ENCODE measurements at regions not wholly inside any gene's neighbourhood (a gene's known extent, or its start where the extent isn't known, plus 50 kb on each side); places are given as distances from the start of the nearest gene placed in this dataset.

DNA sequence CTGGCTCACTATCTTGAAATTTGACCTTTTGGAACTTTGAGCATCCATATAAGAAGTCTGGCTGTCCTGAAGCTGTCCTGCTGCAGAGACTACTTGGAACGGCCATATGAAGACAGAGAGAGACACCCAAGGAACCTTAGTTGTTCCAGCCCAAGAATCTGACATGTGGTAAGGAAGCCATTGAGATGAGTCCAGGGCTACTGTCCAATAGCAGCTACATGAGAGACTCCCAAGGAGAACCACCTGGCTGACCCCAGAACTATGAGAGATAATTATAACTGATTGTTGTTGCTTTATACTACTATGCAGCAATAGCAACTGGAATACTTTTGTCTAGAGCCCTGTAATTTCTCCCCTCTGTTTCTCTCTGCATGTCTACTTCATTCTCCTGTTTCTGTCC is 234.3 kb upstream of the TANK start:
- no peaks in the 10 kb centered on the region for H3K9me3 Mint-ChIP-seq
- WGBS (ENCODE audit: insufficient coverage), result 82% methylated on average over 1 of the region's 1 CpG
- intact Hi-C loops (cut with micrococcal nuclease), result no loop called here
- ATAC-seq, result no peak
- TF ChIP-seq, protein P1, sequence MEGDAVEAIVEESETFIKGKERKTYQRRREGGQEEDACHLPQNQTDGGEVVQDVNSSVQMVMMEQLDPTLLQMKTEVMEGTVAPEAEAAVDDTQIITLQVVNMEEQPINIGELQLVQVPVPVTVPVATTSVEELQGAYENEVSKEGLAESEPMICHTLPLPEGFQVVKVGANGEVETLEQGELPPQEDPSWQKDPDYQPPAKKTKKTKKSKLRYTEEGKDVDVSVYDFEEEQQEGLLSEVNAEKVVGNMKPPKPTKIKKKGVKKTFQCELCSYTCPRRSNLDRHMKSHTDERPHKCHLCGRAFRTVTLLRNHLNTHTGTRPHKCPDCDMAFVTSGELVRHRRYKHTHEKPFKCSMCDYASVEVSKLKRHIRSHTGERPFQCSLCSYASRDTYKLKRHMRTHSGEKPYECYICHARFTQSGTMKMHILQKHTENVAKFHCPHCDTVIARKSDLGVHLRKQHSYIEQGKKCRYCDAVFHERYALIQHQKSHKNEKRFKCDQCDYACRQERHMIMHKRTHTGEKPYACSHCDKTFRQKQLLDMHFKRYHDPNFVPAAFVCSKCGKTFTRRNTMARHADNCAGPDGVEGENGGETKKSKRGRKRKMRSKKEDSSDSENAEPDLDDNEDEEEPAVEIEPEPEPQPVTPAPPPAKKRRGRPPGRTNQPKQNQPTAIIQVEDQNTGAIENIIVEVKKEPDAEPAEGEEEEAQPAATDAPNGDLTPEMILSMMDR (IDR thresholded peaks at IDR 0.05), result no peak
- no peaks in the 10 kb centered on the region for H3K4me1 Mint-ChIP-seq
- H3K4me1 ChIP-seq (ENCODE audit: control insufficient read depth, insufficient read depth, low read length), result no peaks in the 10 kb centered on the region
- H3K4me3 ChIP-seq (ENCODE audit: low read length), result no peak overlapping the region
- H3K36me3 ChIP-seq (ENCODE audit: control insufficient read depth, insufficient read depth, low read length), result no peaks in the 10 kb centered on the region
- no peak overlapping the region for H3K4me3 Mint-ChIP-seq
- DNase-seq, result no peak
- no peaks in the 10 kb centered on the region for H3K9me3 ChIP-seq (ENCODE audit: control insufficient read depth, insufficient read depth, low read length)
- no peak overlapping the region for H3K27ac Mint-ChIP-seq
- H3K27me3 Mint-ChIP-seq (ENCODE audit: low read depth in 2 of 2), result peaks cover under 1 to 2% of the 10 kb centered on the region in 2 donors
- no peaks in the 10 kb centered on the region for H3K27me3 ChIP-seq (ENCODE audit: control insufficient read depth, insufficient read depth, low read length)
- no peak overlapping the region for H3K27ac ChIP-seq (ENCODE audit: low read length)
- H3K36me3 Mint-ChIP-seq, result no peaks in the 10 kb centered on the region

DNA sequence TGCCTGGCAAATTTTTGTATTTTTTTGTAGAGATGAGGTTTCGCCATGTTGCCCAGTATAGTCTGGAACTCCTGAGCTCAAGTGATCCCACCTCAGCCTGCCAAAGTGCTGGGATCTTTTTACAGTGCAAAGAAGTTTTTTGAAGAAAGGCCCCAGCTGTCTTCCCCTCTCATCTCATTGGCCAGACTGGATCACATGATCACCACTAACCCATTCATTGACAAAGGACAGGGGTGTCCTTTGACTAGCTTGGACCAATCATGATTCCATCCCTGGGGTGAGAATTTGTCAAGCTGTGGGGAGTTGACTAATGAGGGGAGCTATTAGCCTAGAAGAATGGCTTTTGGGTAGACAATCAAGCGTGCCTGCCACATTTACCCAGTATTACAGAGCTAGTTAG is 232.9 kb upstream of the TANK start:
- H3K27ac Mint-ChIP-seq, result no peak overlapping the region
- WGBS (ENCODE audit: insufficient coverage), result 93% methylated on average over 1 of the region's 2 CpGs

DNA sequence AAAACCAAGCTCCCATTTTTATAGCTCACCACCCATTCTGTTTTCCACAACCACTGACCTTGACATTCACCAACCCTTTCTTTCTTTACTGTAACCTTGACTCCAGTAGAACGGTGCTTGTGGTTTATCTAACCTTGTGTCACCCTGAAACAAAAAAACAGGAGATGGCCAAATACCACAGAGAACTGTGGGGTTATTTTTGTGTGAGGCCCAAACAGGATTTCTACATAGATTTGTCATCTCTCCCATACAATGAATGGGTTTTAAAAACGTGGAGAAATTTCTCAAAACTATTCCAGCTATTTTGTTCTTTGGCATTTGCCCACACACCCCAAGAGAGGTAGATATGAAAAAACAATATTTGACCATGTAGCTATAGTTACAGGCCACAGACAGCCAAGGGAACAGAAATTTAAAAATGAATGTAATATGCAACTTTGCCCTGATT is 231.3 kb upstream of the TANK start:
- DNase-seq, result no peak
- H3K4me1 Mint-ChIP-seq, result no peaks in the 10 kb centered on the region
- H3K27me3 ChIP-seq (ENCODE audit: control insufficient read depth, insufficient read depth, low read length), result no peaks in the 10 kb centered on the region
- no peaks in the 10 kb centered on the region for H3K4me1 ChIP-seq (ENCODE audit: control insufficient read depth, insufficient read depth, low read length)
- H3K36me3 Mint-ChIP-seq, result no peaks in the 10 kb centered on the region
- H3K9me3 ChIP-seq (ENCODE audit: control insufficient read depth, insufficient read depth, low read length), result no peaks in the 10 kb centered on the region
- H3K27ac Mint-ChIP-seq, result no peak overlapping the region
- peaks cover 2 to 11% of the 10 kb centered on the region in 2 donors for H3K27me3 Mint-ChIP-seq (ENCODE audit: low read depth in 2 of 2)
- intact Hi-C loops (cut with micrococcal nuclease), result no loop called here
- ATAC-seq, result no peak
- H3K4me3 Mint-ChIP-seq, result no peak overlapping the region
- H3K27ac ChIP-seq (ENCODE audit: low read length), result no peak overlapping the region
- no peak overlapping the region for H3K4me3 ChIP-seq (ENCODE audit: low read length)
- TF ChIP-seq, protein P1 (IDR thresholded peaks at IDR 0.05), result no peak
- no peaks in the 10 kb centered on the region for H3K36me3 ChIP-seq (ENCODE audit: control insufficient read depth, insufficient read depth, low read length)
- H3K9me3 Mint-ChIP-seq, result no peaks in the 10 kb centered on the region
- WGBS (ENCODE audit: insufficient coverage), result 17% methylated on average over 1 of the region's 2 CpGs

More for the DNA sequence above, 232.9 kb upstream of the TANK start:
- H3K27me3 Mint-ChIP-seq (ENCODE audit: low read depth in 2 of 2), result peaks cover 2 to 11% of the 10 kb centered on the region in 2 donors
- DNase-seq, result no peak
- H3K4me3 ChIP-seq (ENCODE audit: low read length), result no peak overlapping the region
- H3K36me3 Mint-ChIP-seq, result no peaks in the 10 kb centered on the region
- H3K4me1 Mint-ChIP-seq, result no peaks in the 10 kb centered on the region
- no peaks in the 10 kb centered on the region for H3K9me3 ChIP-seq (ENCODE audit: control insufficient read depth, insufficient read depth, low read length)
- no peak overlapping the region for H3K4me3 Mint-ChIP-seq
- H3K27ac ChIP-seq (ENCODE audit: low read length), result no peak overlapping the region
- no peaks in the 10 kb centered on the region for H3K36me3 ChIP-seq (ENCODE audit: control insufficient read depth, insufficient read depth, low read length)
- intact Hi-C loops (cut with micrococcal nuclease), result no loop called here
- H3K9me3 Mint-ChIP-seq, result no peaks in the 10 kb centered on the region
- no peak for ATAC-seq
- H3K27me3 ChIP-seq (ENCODE audit: control insufficient read depth, insufficient read depth, low read length), result no peaks in the 10 kb centered on the region
- TF ChIP-seq, protein P1 (IDR thresholded peaks at IDR 0.05), result no peak
- no peaks in the 10 kb centered on the region for H3K4me1 ChIP-seq (ENCODE audit: control insufficient read depth, insufficient read depth, low read length)

DNA sequence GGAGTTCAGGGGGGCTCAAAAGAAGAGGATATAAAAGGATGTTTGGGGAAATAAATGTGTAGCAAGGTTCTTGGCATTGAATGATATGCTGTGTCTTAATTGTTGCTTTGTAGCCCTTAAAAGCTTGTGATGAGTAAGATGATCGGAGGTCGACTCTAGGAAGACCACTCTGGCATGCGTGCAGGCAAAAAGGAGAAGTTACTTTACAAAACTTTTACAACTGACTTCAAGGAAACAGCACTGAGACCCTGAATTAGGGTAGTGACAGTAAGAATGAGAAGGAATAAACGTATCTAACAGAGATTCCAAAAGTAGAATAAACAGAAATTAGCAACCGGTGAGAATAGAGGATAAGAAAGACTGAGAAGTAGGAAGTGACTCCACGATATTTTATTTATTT is 228.7 kb upstream of the TANK start:
- no peak overlapping the region for H3K4me3 Mint-ChIP-seq
- no peak overlapping the region for H3K27ac ChIP-seq (ENCODE audit: low read length)
- no peaks in the 10 kb centered on the region for H3K9me3 ChIP-seq (ENCODE audit: control insufficient read depth, insufficient read depth, low read length)
- intact Hi-C loops (cut with micrococcal nuclease), result no loop called here
- no peaks in the 10 kb centered on the region for H3K4me1 ChIP-seq (ENCODE audit: control insufficient read depth, insufficient read depth, low read length)
- WGBS (ENCODE audit: insufficient coverage), result 28% methylated on average over 6 of the region's 6 CpGs
- H3K27ac Mint-ChIP-seq, result no peak overlapping the region
- H3K36me3 Mint-ChIP-seq, result no peaks in the 10 kb centered on the region
- ATAC-seq (no peak), DNase-seq (no peak)
- no peaks in the 10 kb centered on the region for H3K9me3 Mint-ChIP-seq
- no peaks in the 10 kb centered on the region for H3K4me1 Mint-ChIP-seq
- no peaks in the 10 kb centered on the region for H3K36me3 ChIP-seq (ENCODE audit: control insufficient read depth, insufficient read depth, low read length)
- TF ChIP-seq, protein P1 (IDR thresholded peaks at IDR 0.05), result no peak
- H3K27me3 Mint-ChIP-seq (ENCODE audit: low read depth in 2 of 2), result peaks cover 2 to 18% of the 10 kb centered on the region in 2 donors
- H3K4me3 ChIP-seq (ENCODE audit: low read length), result no peak overlapping the region
- H3K27me3 ChIP-seq (ENCODE audit: control insufficient read depth, insufficient read depth, low read length), result no peaks in the 10 kb centered on the region

Measured in natural killer cell (primary cell).